Right renal pelvis (tissue), 4 donors: ENCODE measurements at regions not wholly inside any gene's neighbourhood (a gene's known extent, or its start where the extent isn't known, plus 50 kb on each side); places are given as distances from the start of the nearest gene placed in this dataset.

Experiments
- DNase-seq, 4 donors: peaks; one replicate each; pipeline ENCODE4 v3.0.0-alpha.2; 2013; ENCODE audit warnings: low read depth in 4 of 4, low spot score in 3 of 4, missing footprints in 1 of 4

GRCh38 chr14:61110316-61111082, 129.5 kb downstream of the SLC38A6 start:
- no peak for DNase-seq

- DNase-seq, result no peak
Observed at GRCh38 chr14:61109288-61109687, 128.2 kb downstream of the SLC38A6 start.

- no peak for DNase-seq
Observed at GRCh38 chr14:61108496-61109141, 127.6 kb downstream of the SLC38A6 start.

- no peak for DNase-seq
Observed at GRCh38 chr14:61107869-61108493, 126.9 kb downstream of the SLC38A6 start.

- DNase-seq, result no peak
Observed at GRCh38 chr14:61106959-61107641, 126.1 kb downstream of the SLC38A6 start.

- DNase-seq, result no peak
Observed at GRCh38 chr14:61106271-61106958, 125.4 kb downstream of the SLC38A6 start.

- no peak for DNase-seq
Observed at GRCh38 chr14:61104358-61104757, 123.3 kb downstream of the SLC38A6 start.

- no peak for DNase-seq
Observed at GRCh38 chr14:61103541-61104339, 122.7 kb downstream of the SLC38A6 start.

- no peak for DNase-seq
Observed at GRCh38 chr14:61102549-61103466, 121.8 kb downstream of the SLC38A6 start.
